GM04504 (cell line): ENCODE measurements at regions not wholly inside any gene's neighbourhood (a gene's known extent, or its start where the extent isn't known, plus 50 kb on each side); places are given as distances from the start of the nearest gene placed in this dataset.

Experiments used
- DNase-seq: peaks from one replicate; pipeline ENCODE4 v3.0.0-alpha.2; 2012; ENCODE audit warnings: low read depth

DNA sequence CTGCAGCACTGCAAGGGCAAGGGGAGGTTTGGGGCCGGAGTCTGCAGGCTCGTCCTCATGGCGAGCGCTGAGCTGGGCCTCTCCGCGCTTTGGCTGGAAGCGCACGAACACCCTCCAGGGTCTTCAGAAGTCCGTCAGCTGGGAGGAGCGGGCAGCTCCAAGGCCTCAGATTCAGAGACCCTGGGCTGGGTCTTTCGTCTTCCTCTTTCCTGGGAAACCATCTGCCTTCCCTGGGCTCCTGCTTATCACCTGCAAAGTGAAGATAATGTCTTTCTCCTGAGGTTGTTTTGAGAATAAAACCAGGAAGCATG lies 525.6 kb downstream of the BRD1 start:
- DNase-seq = no peak

DNA sequence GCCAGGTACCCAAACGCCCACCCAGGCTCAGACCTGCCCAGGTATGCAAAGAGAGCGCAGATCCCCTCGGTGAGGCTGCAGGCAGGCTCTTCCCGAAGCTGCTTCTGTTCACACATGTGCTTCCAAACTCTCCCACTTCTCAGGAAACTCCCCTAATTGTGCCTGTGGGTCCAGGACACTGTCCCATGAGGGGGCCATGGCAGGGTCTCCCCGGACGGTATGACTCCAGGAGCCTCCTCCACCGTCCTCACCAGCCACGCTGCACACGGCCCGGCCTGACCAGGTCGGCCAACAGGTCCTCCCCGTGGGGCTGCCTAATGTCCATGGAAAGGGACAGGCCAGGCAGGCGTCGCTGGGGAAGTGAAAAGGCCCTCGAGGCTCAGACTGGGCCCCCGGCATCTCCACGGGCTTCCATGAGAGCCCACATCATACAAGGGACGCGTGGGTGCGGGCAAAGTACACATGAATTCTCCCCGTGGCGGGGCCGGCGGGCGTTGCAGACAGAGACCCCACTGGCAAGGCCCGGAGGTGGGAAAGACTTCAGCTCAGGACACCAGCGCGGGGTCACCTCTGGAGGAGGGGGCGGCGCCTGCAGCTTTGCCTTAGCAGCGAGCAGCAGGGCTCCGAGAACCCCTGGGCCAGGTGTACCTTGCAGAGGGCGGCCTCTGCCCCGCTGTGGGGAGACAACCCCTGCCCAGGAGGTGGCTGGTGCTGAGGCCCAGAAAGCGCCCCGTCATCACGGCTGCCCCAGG lies 526.1 kb downstream of the BRD1 start:
- no peak for DNase-seq

- DNase-seq = no peak
These were observed 526.7 kb downstream of the BRD1 start for GRCh38 chr22:49300951-49301397.

- DNase-seq = no peak
These were observed 527.4 kb downstream of the BRD1 start for GRCh38 chr22:49300241-49300640.

DNA sequence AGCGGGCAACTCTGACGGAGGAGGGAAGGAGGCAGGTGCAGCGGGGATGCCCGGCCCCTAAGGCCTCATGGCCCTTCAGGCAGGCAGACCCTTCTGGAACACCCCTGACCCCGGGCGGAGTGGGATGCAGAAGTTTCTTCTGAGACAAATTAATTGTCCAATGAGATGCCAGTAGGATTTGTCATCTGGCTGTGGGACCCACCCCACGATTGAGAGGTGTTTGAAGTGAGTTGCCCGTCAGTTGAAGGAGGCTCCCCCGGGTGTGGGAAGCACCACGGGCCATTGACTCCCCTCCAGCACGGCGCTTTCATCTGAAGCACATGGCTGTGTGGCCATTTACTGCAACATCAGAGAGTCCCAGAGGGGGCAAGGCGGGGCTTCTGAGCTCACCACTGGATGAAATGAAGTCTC lies 527.8 kb downstream of the BRD1 start:
- DNase-seq = no peak

GRCh38 chr22:49298834-49299750 lies 528.6 kb downstream of the BRD1 start:
- DNase-seq = no peak

GRCh38 chr22:49297871-49298721 lies 529.6 kb downstream of the BRD1 start:
- DNase-seq = no peak

DNA sequence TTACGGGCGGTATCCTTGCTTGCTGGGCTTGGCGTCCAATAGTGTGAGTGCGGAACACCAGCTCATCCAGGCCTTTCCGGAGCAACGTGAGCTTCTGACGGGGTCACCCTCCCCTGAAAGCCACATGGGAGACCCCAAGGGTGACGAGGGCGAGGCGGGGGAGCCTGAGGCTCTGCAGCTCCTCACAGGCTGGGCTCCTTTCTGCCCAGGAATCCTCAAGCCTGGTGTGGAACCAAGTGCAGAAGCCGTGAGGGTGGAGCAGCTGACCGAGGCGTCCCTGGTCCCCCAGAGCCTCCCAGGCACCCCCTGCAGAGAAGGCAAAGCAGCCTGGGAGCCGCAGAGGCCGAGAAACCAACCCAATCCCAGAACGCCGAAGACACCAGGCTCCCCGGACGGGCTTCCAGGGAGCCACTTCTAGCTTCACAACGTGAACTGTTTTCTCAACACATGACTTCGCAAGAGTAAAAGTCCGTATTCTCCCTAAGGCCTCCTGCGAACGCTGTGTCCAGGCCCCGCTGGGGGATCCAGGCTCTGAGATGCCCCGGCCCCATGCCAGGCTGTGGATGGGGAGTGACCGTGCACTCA lies 530.3 kb downstream of the BRD1 start:
- no peak for DNase-seq

DNA sequence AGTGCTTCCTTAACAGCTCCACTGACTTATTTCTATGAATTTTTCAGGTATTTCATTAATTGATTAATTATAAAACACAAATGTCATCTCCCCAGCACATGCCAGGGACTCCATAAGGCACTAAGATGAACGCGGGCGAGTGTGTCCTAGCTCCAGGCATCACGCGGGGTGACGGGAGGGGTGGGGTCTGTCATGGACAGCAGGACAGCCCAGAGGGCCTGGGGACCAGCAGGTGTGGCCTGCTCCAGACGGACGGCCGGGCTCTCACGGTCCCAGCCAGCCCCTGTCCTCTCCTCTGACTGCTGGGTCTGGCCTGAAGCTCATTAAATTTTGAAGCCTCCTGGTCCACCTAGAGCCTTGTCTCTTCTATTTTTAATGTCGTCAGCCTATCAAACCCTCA lies 531.1 kb downstream of the BRD1 start:
- DNase-seq = no peak

DNA sequence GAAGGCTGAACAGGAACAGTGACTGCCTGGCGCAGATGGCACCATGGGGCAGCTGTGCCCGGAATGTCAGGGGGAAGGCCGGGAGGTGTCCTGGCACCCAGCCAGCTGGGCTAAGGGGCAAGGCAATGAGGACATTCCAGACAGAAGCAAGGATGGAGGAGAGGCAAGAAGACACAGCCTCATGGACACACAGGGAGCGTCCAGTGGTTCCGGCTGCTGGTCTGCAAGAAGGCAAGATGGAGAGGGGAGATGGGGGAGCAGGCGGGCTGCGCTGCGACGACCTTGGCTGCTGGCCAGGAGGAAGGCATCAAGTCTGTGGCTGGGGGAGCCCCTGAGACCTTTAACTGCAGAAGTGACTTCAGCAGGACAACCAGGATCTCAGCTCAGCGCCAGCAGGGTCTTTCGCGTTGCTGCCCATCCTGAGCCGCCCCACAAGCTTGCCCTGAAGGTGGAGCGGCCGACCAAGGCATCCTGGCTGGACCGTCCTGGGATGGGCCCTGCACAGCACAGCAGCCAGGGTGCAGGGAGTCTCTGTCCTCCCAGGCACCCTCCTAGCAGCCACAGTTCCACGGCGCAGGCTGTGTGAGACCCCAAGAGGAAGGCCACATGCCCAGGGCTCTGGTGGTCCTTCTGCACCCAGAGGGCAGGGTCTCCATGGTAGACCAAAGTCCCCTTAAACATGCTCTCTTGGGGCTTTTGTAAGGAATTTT lies 531.7 kb downstream of the BRD1 start:
- no peak for DNase-seq

- no peak for DNase-seq
These were observed 532.3 kb downstream of the BRD1 start for GRCh38 chr22:49295465-49295743.

DNA sequence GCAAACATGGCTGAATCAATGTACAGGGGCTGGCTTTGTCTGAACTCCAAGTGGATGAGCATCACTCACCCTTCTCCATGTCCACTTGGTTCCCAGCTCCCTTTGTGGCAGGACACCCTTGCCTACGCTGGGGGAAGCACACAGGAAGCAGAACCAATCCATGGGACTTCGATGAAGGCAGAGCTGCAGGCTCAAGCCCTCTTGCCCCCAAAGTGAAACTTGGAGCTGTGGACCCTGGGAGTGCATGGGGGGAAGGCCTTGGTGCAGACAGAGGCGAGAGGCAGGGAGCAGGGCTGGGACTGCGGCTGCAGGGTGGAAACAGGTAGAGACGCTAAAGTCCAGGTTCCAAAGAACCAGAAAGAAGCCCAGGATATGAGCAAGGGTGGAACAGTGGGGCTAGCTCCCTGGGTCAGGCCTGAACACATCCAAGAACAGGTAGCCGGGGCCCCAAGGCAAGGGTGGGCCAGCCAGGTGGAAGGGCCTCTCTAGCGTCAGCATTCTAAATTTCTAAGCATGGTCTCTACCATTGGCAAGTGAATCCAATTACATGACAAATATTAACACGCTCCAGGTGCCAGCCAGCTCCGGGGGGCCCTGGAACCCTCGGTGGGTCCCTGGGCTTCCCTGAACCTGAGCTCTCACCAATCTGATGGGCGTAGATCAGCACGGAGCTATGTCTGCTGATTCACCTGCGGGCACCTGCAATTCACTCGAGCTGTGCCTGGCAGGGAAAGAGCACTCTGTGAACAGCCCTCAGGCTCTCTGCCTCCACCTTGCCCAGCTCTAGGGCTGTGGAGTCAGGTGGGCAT lies 532.8 kb downstream of the BRD1 start:
- no peak for DNase-seq

DNA sequence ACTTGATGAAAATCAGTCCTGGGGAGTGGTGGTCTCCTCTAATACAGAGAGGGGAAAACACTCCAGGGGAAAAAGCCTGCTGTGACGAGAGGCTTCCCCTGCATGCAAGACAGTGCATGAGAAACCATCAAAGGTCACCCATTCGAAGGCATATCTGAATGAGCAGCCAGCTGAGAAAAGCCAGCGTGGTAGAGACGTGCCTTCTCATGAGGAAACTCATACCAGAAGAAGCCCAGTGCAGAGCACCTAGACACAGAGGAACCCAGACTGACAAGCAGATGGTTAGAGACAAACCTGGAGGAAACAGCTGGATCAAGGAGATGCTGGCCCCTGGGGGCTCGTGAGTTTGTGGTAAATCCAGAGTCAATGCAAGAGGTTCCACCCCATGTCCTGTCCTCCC lies 534.8 kb downstream of the BRD1 start:
- no peak for DNase-seq

DNA sequence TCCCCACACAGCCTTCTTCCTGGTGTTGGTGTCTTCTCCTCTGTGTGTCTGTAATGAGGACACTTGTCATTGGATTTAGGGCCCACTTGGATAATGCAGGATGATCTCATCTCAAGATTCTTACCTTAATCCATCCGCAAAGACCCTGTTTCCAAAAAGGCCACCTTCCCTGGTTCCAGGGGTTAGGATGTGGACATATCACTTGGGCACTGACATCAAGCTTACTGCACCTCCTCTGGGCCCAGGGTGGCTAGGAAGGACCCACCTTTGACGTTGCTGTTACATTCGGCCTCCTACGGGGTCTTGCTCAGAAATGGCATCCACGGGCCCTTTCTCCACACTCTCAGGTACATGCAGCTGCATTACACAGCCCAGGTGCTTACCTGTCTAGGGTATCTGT lies 535.9 kb downstream of the BRD1 start:
- DNase-seq = no peak

GRCh38 chr22:49291169-49291568 lies 536.5 kb downstream of the BRD1 start:
- DNase-seq = no peak

DNA sequence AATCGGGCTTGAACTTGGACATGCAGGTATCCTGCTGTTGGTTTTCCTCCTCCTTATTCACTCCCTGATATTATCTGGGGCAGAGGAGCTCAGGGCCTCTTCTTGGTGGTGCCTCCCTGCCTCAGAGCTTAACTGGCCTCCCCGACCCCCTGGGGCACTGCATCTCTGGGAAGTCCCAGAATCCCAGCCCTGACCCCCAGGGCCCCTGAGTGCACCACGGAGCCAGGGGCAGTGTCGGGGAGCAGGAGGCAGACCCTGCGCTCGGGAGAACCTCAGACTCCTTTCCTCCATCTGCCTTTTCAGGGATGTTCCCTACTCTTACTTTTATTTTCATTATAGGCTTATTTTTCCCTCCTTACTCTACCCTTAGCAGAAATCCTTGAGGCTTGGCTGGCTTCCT lies 537.0 kb downstream of the BRD1 start:
- DNase-seq = no peak

- no peak for DNase-seq
These were observed 537.6 kb downstream of the BRD1 start for GRCh38 chr22:49289822-49290679.

DNA sequence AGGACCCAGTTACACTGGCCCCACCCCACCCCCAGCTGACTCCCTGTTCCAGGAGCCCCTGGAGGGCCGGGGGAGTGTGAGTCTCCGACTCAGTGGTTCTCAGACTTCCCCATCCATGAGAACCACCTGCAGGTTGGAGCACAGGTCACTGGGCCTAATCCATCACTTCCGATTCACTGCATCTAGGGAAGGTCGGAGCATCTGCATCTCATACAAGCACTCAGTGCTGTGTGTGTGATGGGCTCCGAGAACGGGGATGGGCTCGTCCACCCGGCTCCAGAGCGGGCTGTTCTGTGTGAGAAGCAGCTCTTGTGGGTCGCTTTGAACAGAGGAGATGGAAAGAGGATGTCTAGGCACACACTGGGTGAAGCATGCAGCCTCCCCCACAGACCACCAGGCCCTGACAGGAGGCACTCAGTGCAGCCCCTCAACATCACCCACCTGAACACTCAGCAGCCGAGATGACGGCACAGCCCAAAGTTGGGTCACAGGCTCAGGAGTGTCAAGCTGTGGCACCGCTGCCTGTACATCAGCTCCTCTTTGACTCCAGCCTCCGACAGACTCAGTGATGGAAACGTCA lies 541.4 kb downstream of the BRD1 start:
- no peak for DNase-seq

- DNase-seq = no peak
These were observed 542.7 kb downstream of the BRD1 start for GRCh38 chr22:49284931-49285330.
